ENCODE measurements at regions not wholly inside any gene's neighbourhood (a gene's known extent, or its start where the extent isn't known, plus 50 kb on each side); places are given as distances from the start of the nearest gene placed in this dataset.

DNA sequence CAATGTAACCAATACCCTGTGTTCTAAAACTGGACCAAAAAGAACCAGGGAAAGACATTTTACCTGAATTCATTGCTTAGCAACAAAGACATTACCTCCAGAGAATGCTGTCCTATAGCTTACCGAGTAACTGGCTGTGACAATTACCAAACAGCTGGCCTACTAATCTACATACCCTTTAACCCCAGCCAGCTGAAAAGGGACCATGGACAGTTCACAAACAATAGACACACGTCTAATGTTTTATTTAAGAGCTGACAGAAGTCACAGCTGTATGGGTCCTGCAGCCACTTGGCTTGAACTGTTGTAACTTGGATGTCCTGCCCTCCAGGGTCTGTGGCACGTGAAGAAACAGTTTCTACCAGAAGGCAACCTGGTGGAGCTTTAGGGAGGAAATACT lies 130.1 kb upstream of the EFEMP1 start:
- TF ChIP-seq, protein P1, sequence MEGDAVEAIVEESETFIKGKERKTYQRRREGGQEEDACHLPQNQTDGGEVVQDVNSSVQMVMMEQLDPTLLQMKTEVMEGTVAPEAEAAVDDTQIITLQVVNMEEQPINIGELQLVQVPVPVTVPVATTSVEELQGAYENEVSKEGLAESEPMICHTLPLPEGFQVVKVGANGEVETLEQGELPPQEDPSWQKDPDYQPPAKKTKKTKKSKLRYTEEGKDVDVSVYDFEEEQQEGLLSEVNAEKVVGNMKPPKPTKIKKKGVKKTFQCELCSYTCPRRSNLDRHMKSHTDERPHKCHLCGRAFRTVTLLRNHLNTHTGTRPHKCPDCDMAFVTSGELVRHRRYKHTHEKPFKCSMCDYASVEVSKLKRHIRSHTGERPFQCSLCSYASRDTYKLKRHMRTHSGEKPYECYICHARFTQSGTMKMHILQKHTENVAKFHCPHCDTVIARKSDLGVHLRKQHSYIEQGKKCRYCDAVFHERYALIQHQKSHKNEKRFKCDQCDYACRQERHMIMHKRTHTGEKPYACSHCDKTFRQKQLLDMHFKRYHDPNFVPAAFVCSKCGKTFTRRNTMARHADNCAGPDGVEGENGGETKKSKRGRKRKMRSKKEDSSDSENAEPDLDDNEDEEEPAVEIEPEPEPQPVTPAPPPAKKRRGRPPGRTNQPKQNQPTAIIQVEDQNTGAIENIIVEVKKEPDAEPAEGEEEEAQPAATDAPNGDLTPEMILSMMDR (conservative IDR thresholded peaks at IDR 0.05; ENCODE audit: low read length): no peak
- no peak for TF ChIP-seq EZH2phosphoT487 (IDR thresholded peaks at IDR 0.05; ENCODE audit: borderline replicate concordance)
